ENCODE measurements at regions not wholly inside any gene's neighbourhood (a gene's known extent, or its start where the extent isn't known, plus 50 kb on each side); places are given as distances from the start of the nearest gene placed in this dataset.

DNA sequence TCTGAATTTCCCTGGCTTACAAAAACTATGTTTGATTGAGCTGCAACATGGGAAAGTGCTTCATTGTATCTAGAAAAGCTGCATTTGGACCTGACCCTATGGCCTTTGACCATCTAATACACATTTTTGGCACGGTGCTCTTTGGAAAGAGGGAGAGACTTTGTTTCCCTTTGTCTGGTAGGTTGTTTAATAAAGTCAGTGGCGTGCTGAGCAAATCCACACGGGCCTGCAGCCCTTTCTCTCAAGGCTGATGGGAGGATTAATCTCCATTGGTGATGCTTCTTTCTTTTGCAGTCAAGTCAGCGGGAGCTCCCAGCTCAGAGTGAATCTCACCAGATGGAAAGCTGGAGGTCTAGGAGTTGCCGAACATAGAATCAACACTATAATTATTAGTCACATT is 314.7 kb upstream of the CNR1 start:
- TF ChIP-seq, protein P1, sequence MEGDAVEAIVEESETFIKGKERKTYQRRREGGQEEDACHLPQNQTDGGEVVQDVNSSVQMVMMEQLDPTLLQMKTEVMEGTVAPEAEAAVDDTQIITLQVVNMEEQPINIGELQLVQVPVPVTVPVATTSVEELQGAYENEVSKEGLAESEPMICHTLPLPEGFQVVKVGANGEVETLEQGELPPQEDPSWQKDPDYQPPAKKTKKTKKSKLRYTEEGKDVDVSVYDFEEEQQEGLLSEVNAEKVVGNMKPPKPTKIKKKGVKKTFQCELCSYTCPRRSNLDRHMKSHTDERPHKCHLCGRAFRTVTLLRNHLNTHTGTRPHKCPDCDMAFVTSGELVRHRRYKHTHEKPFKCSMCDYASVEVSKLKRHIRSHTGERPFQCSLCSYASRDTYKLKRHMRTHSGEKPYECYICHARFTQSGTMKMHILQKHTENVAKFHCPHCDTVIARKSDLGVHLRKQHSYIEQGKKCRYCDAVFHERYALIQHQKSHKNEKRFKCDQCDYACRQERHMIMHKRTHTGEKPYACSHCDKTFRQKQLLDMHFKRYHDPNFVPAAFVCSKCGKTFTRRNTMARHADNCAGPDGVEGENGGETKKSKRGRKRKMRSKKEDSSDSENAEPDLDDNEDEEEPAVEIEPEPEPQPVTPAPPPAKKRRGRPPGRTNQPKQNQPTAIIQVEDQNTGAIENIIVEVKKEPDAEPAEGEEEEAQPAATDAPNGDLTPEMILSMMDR (IDR thresholded peaks at IDR 0.05): no peak
- TF ChIP-seq EZH2 (IDR thresholded peaks at IDR 0.05): no peak

Data from neural progenitor cell (in vitro differentiated cells).